A673 (cell line): ENCODE measurements at regions not wholly inside any gene's neighbourhood (a gene's known extent, or its start where the extent isn't known, plus 50 kb on each side); places are given as distances from the start of the nearest gene placed in this dataset.

Experiments
- BruUV-seq: library from RNA; stranded (reverse); fragments of 400-500 nt; replicated peaks from 2 replicates; lab custom pipeline; 2021; lab: Mats Ljungman, UMichigan
- CTCF ChIA-PET: fragments of 300-600 bp; sonication (Branson Sonifier 250); formaldehyde crosslinking; loops from one replicate; lab custom pipeline; 2022; ENCODE audit warnings: antibody characterized with exemption; lab: Charles Lee
- POLR2A ChIA-PET: fragments of 300-600 bp; sonication (Branson Sonifier 250); formaldehyde crosslinking; loops from one replicate; lab custom pipeline; 2022; ENCODE audit warnings: antibody characterized with exemption; ENCODE audit not compliant: low non-redundant PET; lab: Charles Lee
- DNase-seq: peaks from one replicate; pipeline ENCODE4 v3.0.0-alpha.2; 2015; ENCODE audit warnings: low spot score
- H3K27ac ChIP-seq: fragments of 200-600 bp; sonication (generic); 2 replicates; pipeline ENCODE4 v1.5.1; 2016; ENCODE audit warnings: mixed run types, low read depth, mild to moderate bottlenecking, mixed read lengths, antibody characterized with exemption, low read length; ENCODE audit not compliant: poor library complexity, severe bottlenecking
- H3K27me3 ChIP-seq: fragments of 200-600 bp; sonication (generic); replicated peaks from 2 replicates; pipeline ENCODE4 v1.6.1; 2017; ENCODE audit warnings: mixed run types, low read depth, mild to moderate bottlenecking, mixed read lengths, antibody characterized with exemption, low read length; ENCODE audit not compliant: insufficient read depth, poor library complexity
- H3K36me3 ChIP-seq: fragments of 200-600 bp; sonication (generic); 2 replicates; pipeline ENCODE4 v1.6.1; 2016; ENCODE audit warnings: mixed run types, mild to moderate bottlenecking, mixed read lengths, antibody characterized with exemption, low read length; ENCODE audit not compliant: insufficient read depth, poor library complexity, severe bottlenecking
- H3K4me1 ChIP-seq: fragments of 200-600 bp; sonication (generic); 2 replicates; pipeline ENCODE4 v1.6.1; 2017; ENCODE audit warnings: mixed run types, mild to moderate bottlenecking, mixed read lengths, antibody characterized with exemption, low read length; ENCODE audit not compliant: insufficient read depth, poor library complexity, severe bottlenecking
- H3K4me3 ChIP-seq: fragments of 200-600 bp; sonication (generic); 2 replicates; pipeline ENCODE4 v1.5.1; 2016; ENCODE audit warnings: low read depth, mixed run types, mild to moderate bottlenecking, mixed read lengths, low read length; ENCODE audit not compliant: poor library complexity, severe bottlenecking
- H3K9me3 ChIP-seq: fragments of 200-600 bp; sonication (generic); 2 replicates; pipeline ENCODE4 v1.6.1; 2016; ENCODE audit warnings: mixed run types, low read depth, mild to moderate bottlenecking, mixed read lengths, antibody characterized with exemption, low read length; ENCODE audit not compliant: poor library complexity, severe bottlenecking
- EZH2 ChIP-seq: fragments of 200-600 bp; sonication (generic); IDR thresholded peaks from 2 replicates; pipeline ENCODE4 v1.6.1; 2017; ENCODE audit warnings: borderline replicate concordance, low read depth, mild to moderate bottlenecking, mixed read lengths, antibody characterized with exemption, low read length; ENCODE audit not compliant: poor library complexity, severe bottlenecking
- intact Hi-C: fragments of 100-400 bp; cut with micrococcal nuclease; formaldehyde crosslinking; loops from one replicate; pipeline ENCODE4 v1.10.0; 2022; ENCODE audit not compliant: unreplicated experiment
- TF ChIP-seq, protein P1 (sequence below): fragments of 300-800, 200-600 bp; sonication (generic); conservative IDR thresholded peaks from 2 replicates; pipeline ENCODE4 v1.5.1; 2017; ENCODE audit warnings: low read depth, mild to moderate bottlenecking, antibody characterized with exemption, low read length, moderate library complexity, mixed read lengths

DNA sequence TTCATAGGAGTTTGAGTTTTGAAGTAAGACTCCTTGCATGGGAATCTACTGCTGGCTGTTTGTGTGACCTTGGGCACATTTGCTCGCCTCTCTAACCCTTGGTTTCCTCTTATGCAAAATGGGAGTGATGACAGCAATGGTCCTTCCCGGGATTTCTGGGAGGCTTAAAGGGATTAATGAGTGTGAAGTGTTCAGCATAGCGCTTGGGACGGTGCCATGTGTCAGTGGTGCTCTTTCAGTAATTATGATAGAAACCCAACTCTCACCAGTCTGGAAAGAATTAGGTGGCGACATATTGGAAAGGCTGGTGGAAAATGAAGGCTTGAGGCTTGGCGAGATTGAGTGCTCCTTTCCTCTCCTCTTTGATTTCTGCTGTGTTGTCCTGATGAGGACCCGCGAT lies 429.2 kb upstream of the EEF2KMT start:
- TF ChIP-seq EZH2, result no peak
- TF ChIP-seq, protein P1, sequence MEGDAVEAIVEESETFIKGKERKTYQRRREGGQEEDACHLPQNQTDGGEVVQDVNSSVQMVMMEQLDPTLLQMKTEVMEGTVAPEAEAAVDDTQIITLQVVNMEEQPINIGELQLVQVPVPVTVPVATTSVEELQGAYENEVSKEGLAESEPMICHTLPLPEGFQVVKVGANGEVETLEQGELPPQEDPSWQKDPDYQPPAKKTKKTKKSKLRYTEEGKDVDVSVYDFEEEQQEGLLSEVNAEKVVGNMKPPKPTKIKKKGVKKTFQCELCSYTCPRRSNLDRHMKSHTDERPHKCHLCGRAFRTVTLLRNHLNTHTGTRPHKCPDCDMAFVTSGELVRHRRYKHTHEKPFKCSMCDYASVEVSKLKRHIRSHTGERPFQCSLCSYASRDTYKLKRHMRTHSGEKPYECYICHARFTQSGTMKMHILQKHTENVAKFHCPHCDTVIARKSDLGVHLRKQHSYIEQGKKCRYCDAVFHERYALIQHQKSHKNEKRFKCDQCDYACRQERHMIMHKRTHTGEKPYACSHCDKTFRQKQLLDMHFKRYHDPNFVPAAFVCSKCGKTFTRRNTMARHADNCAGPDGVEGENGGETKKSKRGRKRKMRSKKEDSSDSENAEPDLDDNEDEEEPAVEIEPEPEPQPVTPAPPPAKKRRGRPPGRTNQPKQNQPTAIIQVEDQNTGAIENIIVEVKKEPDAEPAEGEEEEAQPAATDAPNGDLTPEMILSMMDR, result no peak
- Histone ChIP-seq H3K4me3 (no peak overlapping the region), H3K36me3 (no peaks in the 10 kb centered on the region), H3K9me3 (no peaks in the 10 kb centered on the region), H3K27me3 (no peaks in the 10 kb centered on the region), H3K27ac (no peak overlapping the region), H3K4me1 (no peaks in the 10 kb centered on the region)
- intact Hi-C loops, result no loop called here
- CTCF ChIA-PET, result no interaction called here
- POLR2A ChIA-PET, result no interaction called here
- no TSS peak for BruUV-seq
- DNase-seq, result peak; percentile 66

DNA sequence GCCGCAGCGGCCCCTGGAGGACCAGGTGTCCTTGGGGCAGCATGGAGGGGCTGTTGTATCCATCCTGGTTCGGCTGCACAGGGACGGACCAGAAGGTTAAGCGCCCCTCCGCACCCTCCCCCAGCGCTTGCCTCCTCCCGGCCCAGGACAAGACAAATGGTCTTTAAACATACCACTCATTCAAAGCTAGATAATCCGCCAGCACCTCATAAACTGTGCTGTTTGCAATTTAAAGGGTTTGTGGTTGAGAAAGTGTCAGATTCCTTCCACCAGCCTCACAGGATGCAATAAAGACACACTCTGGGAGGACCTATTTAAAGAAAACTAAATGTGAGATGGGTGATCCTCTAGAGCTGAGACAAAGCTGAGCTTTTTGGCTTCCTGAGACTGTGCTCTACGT lies 426.2 kb upstream of the EEF2KMT start:
- ChIA-PET POLR2A (no interaction called here), CTCF (no interaction called here)
- TF ChIP-seq, protein P1, result no peak
- no peak for TF ChIP-seq EZH2
- H3K27me3 ChIP-seq, result no peaks in the 10 kb centered on the region
- H3K27ac ChIP-seq, result peak overlapping the region; percentile 52
- no peaks in the 10 kb centered on the region for H3K9me3 ChIP-seq
- BruUV-seq, result no TSS peak
- H3K36me3 ChIP-seq, result no peaks in the 10 kb centered on the region
- intact Hi-C loops, result no loop called here
- no peaks in the 10 kb centered on the region for H3K4me1 ChIP-seq
- H3K4me3 ChIP-seq, result no peak overlapping the region
- peak; percentile 68 for DNase-seq

DNA sequence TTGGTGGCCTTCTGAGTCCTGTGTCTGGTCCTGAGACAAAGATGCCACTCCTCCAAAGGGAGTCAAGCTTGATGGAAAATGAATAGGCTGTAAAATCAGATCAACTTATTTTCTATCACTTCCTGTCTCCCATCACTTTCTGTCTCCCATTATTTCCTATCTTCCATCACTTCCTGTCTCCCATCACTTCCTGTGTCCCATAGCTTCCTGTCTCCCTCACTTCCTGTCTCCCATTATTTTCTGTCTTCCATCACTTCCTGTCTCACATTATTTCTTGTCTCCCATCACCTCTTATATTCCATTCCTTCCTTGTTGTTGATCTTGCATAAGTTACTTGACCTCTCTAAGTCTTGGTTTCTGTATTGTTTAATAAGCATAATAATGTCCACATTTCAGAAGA lies 418.5 kb upstream of the EEF2KMT start:
- no peak for TF ChIP-seq EZH2
- TF ChIP-seq, protein P1, result no peak
- no peaks in the 10 kb centered on the region for H3K9me3 ChIP-seq
- peak; percentile 78 for DNase-seq
- BruUV-seq, result no TSS peak
- POLR2A ChIA-PET, result no interaction called here
- no peaks in the 10 kb centered on the region for H3K36me3 ChIP-seq
- peak overlapping the region; percentile 47 for H3K27ac ChIP-seq
- intact Hi-C loops, result no loop called here
- CTCF ChIA-PET, result no interaction called here
- no peaks in the 10 kb centered on the region for H3K27me3 ChIP-seq
- no peak overlapping the region for H3K4me3 ChIP-seq
- no peaks in the 10 kb centered on the region for H3K4me1 ChIP-seq
